D341Med (cell line): ENCODE measurements at regions not wholly inside any gene's neighbourhood (a gene's known extent, or its start where the extent isn't known, plus 50 kb on each side); places are given as distances from the start of the nearest gene placed in this dataset.
"Not testable (repeated sequence)": the region's sequence is repeated elsewhere in the genome, so short reads cannot be mapped to it uniquely, and the experiment has no call there.

ENCODE experiments used
- DNase-seq: peaks from one replicate; pipeline ENCODE4 v3.0.0; 2012; ENCODE audit warnings: low spot score

- no peak for DNase-seq
Observed at GRCh38 chr6:16903470-16903869, 142.2 kb upstream of the ATXN1 start.

- no peak for DNase-seq
Observed at GRCh38 chr6:16902502-16902901, 141.2 kb upstream of the ATXN1 start.

DNA sequence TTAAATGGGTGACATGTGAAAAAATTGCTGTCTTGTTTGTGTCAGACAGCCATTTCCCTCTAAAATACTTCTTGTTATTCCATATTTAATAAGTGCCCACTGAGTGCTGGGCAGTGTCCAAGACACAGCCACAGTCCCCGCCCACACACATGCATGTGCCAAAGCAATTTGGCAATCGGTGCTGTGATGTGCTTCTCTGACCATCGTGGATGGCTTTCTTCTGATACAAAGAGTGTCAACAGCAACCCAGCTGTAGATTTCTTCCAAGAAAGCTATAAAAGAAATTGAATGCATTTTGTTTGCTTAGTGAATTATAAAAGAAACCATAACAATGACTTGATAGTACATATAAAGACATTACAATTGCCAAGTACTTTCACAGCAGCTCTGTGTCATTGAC is 140.5 kb upstream of the ATXN1 start:
- DNase-seq, result no peak

- DNase-seq, result no peak
Observed at GRCh38 chr6:16901306-16901705, 140.0 kb upstream of the ATXN1 start.

- no peak for DNase-seq
Observed at GRCh38 chr6:16898640-16899396, 137.6 kb upstream of the ATXN1 start.

- no peak for DNase-seq
Observed at GRCh38 chr6:16897669-16898068, 136.4 kb upstream of the ATXN1 start.

GRCh38 chr6:16894301-16894700 is 133.0 kb upstream of the ATXN1 start:
- no peak for DNase-seq

DNA sequence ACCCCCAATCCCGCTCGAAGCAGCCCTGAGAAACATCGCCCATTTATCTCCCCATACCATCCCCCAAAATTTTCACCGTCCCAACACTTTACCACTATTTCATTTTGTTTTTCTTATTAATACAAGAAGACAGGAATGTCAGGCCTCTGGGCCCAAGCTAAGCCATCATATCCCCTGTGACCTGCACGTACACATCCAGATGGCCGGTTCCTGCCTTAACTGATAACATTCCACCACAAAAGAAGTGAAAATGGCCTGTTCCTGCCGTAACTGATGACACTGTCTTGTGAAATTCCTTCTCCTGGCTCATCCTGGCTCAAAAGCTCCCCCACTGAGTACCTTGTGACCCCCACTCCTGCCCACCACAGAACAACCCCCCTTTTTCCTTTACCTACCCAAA is 129.8 kb upstream of the ATXN1 start:
- DNase-seq, result not testable (repeated sequence)

- DNase-seq, result no peak
Observed at GRCh38 chr6:16885411-16886160, 124.3 kb upstream of the ATXN1 start.

DNA sequence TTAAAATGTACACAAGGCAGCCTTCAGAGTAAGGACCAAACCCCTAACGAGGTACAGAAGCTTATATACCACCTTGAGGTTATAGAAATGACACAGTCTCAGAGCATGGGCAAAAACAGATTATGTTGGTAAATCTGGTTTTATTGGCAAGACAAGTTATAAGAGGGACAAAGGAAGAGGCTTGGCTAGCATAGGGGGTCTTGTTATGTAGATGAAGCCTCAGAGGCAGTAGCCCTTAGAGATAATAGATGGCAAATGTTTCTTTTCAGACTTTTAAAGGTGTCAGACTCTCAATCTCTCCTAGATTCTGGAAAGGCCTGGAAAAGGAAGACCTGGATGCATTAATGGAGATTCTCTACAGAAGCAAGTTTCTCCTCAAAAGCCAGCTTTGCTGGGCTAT is 123.3 kb upstream of the ATXN1 start:
- DNase-seq, result no peak

DNA sequence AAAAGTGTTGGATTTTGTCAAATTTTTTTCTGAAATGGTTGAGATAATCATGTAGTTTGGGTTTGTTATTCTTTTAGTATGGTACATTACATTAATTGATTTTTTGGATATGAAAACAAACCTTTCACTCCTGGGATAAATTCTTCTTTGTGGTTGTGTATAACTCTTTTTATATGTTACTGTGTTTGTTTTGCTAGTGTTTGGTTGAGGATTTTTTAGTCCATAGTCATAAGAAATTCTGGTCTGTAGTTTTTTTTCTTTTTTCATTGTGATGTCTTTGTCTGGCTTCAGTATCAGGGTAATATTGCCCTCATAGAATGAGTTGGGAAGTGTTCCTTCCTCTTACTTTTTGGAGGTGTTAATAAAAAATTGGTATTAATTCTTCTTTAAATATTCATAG is 122.2 kb upstream of the ATXN1 start:
- no peak for DNase-seq

GRCh38 chr6:16882230-16882629 is 121.0 kb upstream of the ATXN1 start:
- no peak for DNase-seq

GRCh38 chr6:16876852-16877251 is 115.6 kb upstream of the ATXN1 start:
- not testable (repeated sequence) for DNase-seq

DNA sequence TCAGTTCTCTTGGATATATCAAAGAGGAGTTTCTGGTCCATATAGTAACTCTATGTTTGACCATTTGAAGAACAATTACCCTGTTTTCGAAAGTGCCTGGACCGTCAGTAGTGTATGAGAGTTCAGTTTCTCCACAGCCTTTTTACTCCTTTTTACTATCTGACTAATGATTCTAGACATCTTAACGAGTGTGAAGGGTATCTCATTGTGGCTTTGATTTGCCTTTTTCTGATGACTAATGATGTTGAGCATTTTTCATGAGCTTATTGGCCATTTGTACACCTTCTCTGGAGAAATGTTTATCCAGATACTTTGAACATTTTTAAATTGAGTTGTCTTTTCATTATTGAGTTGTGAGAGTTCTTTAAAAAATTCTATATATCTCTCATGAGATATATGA is 114.9 kb upstream of the ATXN1 start:
- no peak for DNase-seq

GRCh38 chr6:16873698-16874097 is 112.4 kb upstream of the ATXN1 start:
- no peak for DNase-seq

GRCh38 chr6:16872543-16873235 is 111.4 kb upstream of the ATXN1 start:
- DNase-seq, result no peak

DNA sequence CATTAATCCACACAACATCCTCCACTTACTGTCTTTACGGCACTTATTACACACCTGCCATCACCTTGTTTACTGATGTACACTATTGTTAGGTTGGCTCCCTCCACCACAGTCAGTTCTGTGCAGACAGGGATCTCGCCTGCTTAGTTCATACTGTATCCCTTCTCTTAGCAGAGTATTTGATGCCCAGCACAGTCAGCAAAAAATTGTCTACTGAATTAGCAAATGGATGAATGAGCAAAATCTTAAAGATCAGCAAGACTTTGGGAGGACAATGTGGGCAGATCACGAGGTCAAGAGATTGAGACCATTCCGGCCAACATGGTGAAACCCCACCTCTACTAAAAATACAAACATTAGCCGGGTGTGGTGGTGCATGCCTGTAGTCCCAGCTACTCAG is 109.8 kb upstream of the ATXN1 start:
- DNase-seq, result no peak

GRCh38 chr6:16868968-16869367 is 107.7 kb upstream of the ATXN1 start:
- DNase-seq, result no peak

DNA sequence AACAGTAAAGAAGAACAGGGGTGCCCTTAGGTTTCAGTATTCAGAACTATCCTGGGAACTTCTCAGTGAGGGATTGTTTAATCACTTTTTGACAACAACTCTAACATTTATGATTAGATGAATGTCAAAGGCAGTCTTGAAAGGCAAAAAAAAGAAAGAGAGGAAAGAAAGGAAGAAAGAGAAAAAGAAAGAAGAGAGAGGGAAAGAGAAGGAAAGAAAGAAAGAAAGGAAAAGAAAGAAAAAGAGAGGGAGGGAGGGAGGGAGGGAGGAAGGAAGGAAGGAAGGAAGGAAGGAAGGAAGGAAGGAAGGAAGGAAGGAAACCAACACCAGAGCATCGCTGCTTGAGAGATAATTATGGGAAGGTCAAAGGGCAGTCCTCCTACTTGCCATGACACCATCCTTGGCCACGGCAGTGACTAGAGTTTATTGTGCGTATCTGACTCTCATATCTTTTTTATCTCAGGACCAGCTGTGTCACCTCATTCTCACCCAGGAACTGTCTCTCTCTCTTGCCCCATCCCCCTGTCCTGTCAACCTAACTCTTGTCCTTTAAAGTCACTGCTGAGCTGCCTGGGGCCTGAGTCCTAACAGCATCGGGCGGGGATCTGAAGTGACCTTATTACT is 96.8 kb upstream of the ATXN1 start:
- no peak for DNase-seq

DNA sequence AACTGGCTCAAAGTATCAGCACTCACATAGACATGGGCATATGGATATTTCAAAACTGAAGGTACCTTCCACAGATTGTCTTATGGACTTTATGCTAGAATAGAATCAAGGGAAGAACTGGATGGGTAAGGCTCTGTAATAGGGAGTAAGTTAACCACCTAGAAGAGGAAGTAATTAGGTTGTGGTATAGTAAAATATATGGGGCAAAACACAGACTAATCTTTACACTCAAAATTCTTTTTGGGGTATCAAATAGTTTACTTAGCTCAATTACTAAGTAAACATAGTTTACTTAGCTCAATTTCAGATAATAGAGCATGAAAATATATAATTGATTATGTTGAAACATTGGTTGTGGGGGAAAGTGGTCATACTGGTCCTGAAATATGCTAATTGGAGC is 94.2 kb upstream of the ATXN1 start:
- DNase-seq, result no peak

DNA sequence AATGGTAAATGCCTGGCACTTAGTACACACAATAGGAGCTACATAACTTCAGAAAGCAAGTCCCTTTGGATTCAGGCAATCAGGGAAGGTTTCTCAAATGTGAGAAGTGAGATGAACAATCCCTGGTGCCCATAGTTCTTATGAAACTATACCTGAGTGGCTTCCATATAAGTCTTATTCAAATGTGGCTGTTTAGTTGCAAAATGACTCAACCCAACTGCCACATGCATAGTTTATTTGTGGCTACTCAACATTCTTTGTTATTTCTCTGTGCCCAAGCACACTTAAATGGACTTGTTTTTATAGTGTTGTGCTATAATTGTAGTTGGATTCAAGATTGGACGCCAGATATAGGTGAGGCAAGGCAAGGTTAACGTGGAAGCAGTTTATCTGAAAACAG is 93.7 kb upstream of the ATXN1 start:
- DNase-seq, result no peak

DNA sequence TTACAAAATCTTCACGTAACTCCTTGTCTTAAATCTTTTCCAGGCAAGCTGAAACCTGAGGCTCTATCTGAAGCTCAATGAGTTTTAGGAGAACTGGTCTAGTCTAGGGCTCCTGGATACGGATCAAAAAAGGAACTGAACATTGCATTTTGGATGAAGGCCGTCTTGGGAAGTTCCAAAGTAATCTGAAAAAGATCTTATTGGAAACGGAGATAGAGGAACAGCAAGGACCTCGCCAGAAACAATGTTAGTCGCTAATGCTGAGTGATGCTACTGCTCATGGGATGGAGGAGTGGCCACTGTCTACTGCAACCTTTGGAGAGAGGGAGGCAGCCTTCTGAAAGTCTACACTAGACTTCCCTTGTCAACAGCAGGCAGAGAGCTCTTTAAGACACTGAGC is 91.4 kb upstream of the ATXN1 start:
- DNase-seq, result no peak

- DNase-seq, result no peak
Observed at GRCh38 chr6:16851758-16852157, 90.5 kb upstream of the ATXN1 start.
